Fibroblast of skin of right biceps (primary cell): ENCODE measurements at regions not wholly inside any gene's neighbourhood (a gene's known extent, or its start where the extent isn't known, plus 50 kb on each side); places are given as distances from the start of the nearest gene placed in this dataset.
A peak's percentile ranks its signal among the peaks of the same experiment; 100 is the strongest.
"Not testable (repeated sequence)": the region's sequence is repeated elsewhere in the genome, so short reads cannot be mapped to it uniquely, and the experiment has no call there.

ENCODE experiments used
- DNase-seq: peaks from one replicate; pipeline ENCODE4 v3.0.0-alpha.2; 2013

DNA sequence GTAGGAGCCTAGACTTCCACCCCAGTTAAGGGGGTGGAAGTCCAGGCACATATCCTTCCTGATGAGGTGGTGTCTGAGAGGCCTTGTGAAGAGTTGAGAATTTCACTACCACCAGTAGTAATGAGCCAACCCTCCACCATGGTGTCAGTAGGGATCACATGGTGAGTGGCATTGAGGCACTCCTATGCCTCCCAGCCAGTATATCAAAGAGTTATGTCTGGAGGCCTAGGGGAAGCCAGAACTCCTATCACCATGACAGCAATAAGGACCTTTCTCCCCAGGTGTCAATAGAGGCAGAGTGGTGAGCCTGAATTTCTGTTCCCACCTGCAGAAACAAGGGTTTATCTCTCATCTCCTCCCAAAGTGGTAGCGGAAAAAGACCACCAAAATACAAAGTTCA is 106.6 kb upstream of the ADTRP start:
- DNase-seq: no peak

DNA sequence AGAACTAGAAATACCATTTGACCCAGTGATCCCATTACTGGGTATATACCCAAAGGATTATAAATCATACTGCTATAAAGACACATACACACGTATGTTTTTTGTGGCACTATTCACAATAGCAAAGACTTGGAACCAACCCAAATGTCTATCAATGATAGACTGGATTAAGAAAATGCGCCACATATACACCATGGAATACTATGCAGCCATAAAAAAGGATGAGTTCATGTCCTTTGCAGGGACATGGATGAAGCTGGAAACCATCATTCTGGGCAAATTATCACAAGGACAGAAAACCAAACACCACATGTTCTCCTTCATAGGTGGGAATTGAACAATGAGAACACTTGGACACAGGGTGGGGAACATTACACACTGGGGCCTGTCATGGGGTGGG is 104.9 kb upstream of the ADTRP start:
- DNase-seq: not testable (repeated sequence)

DNA sequence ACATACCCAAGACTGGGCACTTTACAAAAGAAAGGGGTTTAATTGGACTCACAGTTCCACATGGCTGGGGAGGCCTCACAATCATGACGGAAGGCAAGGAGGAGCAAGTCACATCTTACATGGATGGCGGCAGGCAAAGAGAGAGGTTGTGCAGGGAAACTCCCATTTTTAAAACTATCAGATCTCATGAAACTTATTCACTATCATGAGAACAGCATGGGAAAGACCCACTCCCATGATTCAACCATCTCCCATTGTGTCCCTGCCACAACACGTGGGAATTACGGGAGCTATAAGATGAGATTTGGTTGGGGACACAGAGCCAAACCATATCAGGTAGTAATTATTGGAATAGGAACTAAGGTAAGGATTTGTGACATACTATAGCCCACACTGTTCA is 101.6 kb upstream of the ADTRP start:
- not testable (repeated sequence) for DNase-seq

DNA sequence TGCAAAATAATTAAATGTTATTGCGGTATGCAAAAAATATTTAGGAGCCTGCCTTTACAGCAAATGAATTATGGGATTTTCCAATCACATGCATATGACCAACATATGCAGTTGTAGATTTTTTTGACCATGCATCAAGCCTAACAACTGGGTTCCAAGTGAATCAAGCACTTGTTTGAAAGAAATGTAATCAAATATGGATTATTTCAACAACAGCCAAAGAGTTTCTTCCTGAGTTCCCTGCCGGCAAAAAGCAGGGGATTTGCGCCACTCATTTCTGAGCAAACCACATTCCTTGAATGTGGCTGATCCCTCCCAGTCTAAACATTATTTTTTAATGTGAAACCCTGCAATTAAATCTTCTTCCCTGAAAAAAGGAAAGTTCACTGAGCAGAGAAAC is 100.1 kb upstream of the ADTRP start:
- DNase-seq: peak; percentile 2

DNA sequence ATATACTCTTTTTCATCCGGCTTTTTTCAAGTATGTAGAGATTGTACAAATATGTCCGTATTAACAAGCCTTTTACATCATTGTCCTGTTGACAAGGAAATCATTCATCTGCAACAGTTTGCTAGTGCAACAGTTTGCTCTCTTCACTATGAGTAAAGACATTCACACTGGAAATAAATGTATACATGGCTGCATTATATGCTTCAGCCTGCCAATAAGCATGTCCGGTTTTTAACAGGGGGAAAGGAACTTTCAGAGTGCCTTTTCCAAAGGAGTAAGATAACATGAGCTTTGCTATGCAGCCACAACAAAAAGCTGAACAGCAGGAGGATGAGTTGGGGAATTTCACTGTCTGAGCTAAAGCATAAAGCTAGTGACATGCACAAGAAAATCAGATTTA is 99.4 kb upstream of the ADTRP start:
- no peak for DNase-seq

DNA sequence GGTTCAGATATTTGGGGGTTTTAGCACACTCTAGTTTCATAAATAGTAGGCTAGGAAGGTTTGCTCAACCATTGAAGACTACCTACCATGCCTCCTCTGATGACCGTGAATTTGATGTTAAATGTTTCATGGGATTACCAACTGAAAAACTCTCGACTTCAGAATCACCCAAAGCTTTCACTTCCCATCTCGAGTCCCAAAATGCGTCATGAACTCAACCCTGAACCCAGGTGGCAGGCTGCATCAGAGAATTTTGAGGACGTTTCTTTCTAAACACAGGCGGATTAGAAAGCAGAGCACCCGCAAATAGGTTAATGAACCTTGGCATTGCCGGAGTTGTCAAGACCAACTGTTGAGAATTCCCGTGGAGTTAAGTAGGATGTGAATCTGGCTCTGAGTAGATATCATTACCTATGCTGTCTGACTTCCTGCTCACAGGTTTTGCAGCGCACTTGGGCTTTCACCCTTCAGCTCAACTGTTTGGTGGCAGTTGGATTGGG is 98.4 kb upstream of the ADTRP start:
- DNase-seq: no peak

GRCh38 chr6:11875325-11876109 is 96.9 kb upstream of the ADTRP start:
- DNase-seq: no peak

GRCh38 chr6:11869672-11870340 is 91.2 kb upstream of the ADTRP start:
- DNase-seq: peak; percentile 86

DNA sequence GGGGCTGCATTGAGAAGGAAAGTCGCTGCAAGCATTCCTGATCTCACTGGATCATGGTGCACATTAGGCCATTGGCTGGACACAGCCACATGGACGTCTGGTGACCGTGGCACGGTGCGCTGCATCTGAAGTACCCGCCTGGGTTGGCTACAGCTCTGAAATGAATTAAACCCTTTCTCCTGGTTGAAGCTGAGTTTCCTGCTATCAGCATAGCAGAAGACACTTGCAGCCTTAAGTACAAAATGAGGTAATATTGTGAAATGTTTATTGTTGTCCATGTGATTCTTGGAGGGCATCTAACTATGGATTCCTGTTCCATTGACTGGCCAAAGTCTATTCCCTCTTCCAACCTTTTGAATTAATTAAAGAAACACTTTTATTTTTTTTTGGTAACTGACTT is 89.8 kb upstream of the ADTRP start:
- DNase-seq: no peak

DNA sequence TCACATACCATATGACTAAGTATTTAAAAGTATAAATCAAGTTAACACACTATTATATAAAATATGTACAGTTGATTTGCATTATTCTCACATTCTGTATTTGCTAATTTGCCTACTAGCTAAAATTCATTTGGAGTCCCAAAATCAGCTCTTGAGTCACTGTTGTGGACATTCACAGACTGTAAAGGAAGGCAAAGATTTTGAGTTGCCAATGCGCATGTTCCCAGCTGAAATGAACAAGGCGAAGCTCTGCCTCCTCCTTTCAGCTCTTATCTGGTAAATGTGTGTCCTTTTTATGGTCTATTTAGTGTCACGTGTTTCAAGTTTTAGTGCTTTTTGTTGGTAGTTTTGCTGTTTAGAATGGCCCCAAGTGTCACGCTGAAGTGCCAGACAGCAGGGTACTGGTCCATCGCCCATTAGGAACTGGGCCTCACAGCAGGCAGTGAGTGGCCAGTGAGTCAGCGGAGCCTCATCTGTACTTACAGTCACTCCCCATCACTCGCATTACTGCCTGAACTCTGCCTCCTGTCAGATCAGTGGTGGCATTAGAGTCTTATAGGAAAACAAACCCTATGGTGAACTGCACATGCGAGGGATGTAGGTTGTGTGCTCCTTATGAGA is 87.2 kb upstream of the ADTRP start:
- DNase-seq: peak; percentile 33

- DNase-seq: no peak
Measured at GRCh38 chr6:11858439-11858838, 79.8 kb upstream of the ADTRP start.

DNA sequence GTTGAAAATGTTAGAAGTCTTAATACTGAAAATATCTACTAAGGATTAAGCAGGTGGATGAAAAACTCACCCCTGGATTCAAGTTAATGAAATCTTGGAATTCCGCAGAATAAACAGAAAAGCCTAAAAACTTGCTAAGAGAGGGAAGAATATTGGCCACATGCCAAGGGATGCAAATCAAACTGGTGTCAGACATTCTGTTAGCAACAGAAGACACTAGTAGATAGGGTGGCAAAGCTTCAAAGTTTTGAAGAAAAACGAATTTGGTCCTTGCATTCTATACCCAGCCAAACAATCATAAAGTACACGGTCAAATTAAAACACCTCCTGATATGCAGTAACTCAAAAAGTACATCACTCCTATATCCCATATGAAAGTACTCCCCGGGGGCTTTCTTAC is 77.1 kb upstream of the ADTRP start:
- no peak for DNase-seq

- peak; percentile 79 for DNase-seq
Measured at GRCh38 chr6:11854408-11855165, 76.0 kb upstream of the ADTRP start.

GRCh38 chr6:11853678-11854407 is 75.2 kb upstream of the ADTRP start:
- peak; percentile 38 for DNase-seq

GRCh38 chr6:11852061-11852651 is 73.6 kb upstream of the ADTRP start:
- no peak for DNase-seq

GRCh38 chr6:11851387-11851786 is 72.8 kb upstream of the ADTRP start:
- DNase-seq: peak; percentile 96

DNA sequence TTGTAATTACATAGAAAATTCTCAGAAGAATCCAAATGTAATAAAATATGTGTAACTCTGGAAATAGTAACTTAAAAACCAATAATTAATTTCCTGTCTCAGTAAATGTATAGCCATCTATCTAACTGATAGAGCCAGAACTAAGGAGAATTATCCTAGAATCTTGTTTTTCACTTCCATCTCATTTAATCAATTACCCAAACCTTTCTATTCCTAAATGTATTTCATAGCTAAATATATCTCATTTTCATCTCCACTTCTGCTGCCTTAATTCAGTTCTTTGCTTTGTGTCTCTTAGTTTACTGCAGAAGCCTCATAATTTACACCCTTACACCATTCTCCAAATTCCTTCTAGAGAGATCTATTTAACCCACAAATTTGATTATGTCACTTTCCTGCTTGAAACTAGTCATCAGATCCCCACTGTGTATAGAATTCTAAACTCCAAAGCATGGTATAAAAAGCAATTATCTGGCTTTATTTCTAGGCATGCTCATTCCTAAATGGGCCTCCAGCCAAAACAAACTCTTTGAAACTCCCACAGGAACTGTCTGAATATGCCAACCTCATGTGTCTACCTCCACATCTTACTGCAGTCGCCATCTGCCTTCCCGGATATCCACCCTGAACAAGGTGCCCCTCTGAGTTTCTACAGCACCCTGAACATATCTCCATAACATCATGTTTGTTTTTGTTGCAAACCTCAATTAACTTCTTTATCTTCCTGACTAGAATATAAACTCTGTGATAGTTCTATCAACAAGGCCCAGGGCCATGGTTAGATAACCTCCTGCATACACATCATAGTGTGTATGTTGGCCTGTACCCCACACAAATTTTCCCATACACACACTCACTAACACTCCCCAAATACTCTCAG is 70.5 kb upstream of the ADTRP start:
- DNase-seq: peak; percentile 77

- DNase-seq: peak; percentile 32
Measured at GRCh38 chr6:11848346-11848651, 69.7 kb upstream of the ADTRP start.

DNA sequence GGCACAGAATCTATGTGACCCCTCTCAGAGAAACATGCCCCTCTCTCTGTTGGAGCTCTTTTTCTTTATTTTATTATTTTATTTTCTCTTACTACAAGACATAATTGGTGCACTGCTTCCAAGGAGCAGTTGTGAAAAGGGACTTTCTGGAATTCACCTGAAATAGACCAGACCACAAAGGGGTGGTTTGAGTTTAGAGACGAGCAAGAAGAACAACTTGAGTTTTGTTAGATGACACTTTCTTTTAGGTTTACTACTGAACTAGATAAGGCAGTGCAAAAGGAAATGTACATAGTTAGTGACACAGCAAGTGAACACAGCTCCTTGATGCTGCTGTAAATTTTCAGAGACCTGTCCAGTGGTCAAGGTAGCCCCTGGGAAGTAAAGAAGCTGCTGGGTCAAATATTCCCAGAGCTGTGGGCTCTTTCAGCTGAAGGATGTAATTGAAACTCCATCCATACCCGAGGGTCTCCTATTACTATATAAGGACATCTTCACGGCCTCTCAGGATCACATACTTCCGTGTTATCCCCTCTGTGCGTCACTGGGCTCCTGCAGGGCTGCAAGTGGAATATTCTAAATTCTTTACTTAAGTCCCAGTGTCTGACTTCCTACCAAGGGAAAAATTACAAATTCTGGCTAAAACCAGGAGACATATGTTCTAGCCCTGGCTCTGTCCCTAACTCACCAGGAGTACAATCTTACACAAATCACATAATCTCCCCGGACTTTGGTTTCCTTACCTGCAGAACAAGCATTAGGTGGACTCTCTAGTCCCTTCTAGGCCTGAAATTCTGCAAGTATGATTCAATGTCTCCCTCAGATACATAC is 69.1 kb upstream of the ADTRP start:
- DNase-seq: peak; percentile 72

DNA sequence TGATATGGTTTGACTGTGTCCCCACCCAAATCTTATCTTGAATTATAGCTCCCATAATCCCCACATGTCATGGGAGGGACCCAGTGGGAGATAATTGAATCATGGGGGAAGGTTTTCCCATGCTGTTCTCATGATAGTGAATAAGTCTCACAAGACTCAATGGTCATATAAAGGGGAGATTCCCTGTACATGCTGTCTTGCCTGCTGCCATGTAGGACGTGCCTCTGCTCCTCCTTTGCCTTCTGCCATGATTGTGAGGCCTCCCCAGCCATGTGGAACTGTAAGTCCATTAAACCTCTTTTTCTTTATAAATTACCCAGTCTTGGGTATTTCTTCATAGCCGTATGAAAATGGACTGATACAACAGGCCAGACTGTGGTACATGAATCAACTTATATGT is 68.5 kb upstream of the ADTRP start:
- not testable (repeated sequence) for DNase-seq
